RWPE2 (cell line): ENCODE measurements at regions not wholly inside any gene's neighbourhood (a gene's known extent, or its start where the extent isn't known, plus 50 kb on each side); places are given as distances from the start of the nearest gene placed in this dataset.

ENCODE experiments used
- ATAC-seq: fragments of 200-7000 bp; cut with Tn5 transposase; 3 replicates; pipeline ENCODE4 v1.9.1; 2021; ENCODE audit warnings: low read depth
- DNase-seq: peaks from one replicate; pipeline ENCODE4 v3.0.0-alpha.2; 2020; ENCODE audit warnings: low spot score
- H3K27ac ChIP-seq: fragments of 450-650 bp; 2 replicates; pipeline ENCODE4 v1.5.1; 2017; ENCODE audit warnings: mild to moderate bottlenecking; ENCODE audit not compliant: poor library complexity, severe bottlenecking
- H3K27me3 ChIP-seq: fragments of 250-450 bp; sonication (Bioruptor Pico); 2 replicates; pipeline ENCODE4 v1.5.1; 2021; ENCODE audit warnings: mild to moderate bottlenecking, moderate library complexity; ENCODE audit not compliant: insufficient read depth, poor library complexity, severe bottlenecking
- H3K36me3 ChIP-seq: fragments of 250-450 bp; sonication (Bioruptor Pico); 2 replicates; pipeline ENCODE4 v1.5.1; 2020; ENCODE audit warnings: low read depth, mild to moderate bottlenecking, moderate library complexity
- H3K4me1 ChIP-seq: fragments of 250-450 bp; sonication (Bioruptor Pico); 2 replicates; pipeline ENCODE4 v1.5.1; 2021; ENCODE audit warnings: mild to moderate bottlenecking, moderate library complexity; ENCODE audit not compliant: insufficient read depth, poor library complexity, severe bottlenecking
- H3K4me3 ChIP-seq: fragments of 250-450 bp; sonication (Bioruptor Pico); 2 replicates; pipeline ENCODE4 v1.5.1; 2021; ENCODE audit warnings: mild to moderate bottlenecking, moderate library complexity; ENCODE audit not compliant: severe bottlenecking
- H3K9me3 ChIP-seq: fragments of 250-450 bp; sonication (Bioruptor Pico); 2 replicates; pipeline ENCODE4 v1.5.1; 2021; ENCODE audit warnings: mild to moderate bottlenecking, moderate library complexity; ENCODE audit not compliant: severe bottlenecking
- TF ChIP-seq, protein P1 (sequence below): fragments of 450-650 bp; IDR thresholded peaks from one replicate; pipeline ENCODE4 v1.5.1; 2017; ENCODE audit warnings: mild to moderate bottlenecking, moderate library complexity; ENCODE audit not compliant: poor library complexity, severe bottlenecking

DNA sequence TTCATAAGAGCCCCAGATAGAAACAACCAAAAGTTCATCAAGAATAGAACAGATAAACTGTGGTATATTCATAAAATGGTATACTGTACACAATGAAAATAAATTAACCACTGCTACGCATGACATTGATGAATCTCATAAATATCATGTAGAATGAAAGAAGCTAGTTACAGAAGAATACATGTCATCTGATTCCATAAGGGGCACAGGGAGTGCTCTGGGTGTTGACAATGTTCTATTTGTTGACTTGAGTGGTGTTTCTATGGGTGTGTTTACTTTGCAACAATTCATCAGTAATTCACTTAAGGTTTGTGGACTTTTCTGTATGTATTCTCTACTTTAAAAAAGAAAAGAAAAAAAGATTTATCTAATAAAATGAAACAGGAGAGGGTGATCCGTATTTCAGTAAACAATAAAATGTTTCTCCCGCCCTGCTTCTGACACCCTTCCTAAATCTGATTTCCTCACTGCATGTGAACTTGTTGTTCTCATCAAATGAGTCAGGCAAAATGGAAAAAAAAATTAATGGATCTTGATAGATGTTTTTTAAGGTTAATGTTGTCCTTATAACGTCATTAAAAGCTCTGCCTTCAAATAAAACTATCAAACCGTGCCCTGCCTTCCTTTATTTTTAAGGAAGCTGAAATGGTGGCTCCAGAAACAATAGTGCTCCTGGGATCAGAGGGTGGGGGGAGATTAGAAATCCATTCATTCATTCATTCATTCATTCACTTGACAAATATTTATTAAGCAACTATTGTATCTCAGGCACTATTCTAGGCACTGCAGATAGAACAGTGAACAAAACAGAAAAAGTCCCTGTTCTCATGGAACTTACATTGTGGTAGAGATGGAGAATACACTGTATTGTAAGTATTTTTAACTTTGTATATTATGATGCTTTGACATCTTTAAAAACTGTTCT lies 77.2 kb upstream of the CD44 start:
- no peak for DNase-seq
- H3K9me3 ChIP-seq = no peaks in the 10 kb centered on the region

DNA sequence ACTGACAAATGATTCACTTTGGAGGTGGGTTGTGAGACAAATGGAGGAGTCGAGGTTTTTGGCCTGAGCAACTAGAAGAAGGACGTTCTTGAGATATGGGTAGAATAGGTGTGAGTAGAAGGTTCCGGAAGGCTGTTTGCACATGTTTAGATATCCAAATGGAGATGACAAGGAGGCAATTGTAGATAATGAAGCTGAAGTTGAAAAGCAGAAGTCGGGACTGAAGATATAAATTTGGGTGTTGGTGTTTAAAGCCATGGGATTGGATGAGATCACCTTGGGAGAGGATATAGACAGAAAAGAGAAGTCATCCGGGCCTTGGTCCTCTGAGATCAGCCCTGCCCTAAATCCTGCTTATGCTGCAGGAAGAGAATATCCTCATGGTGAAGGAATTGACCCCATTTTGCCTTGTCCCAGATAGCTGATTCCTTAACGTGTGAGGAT lies 75.5 kb upstream of the CD44 start:
- Histone ChIP-seq H3K4me3 (no peak overlapping the region), H3K4me1 (no peaks in the 10 kb centered on the region), H3K36me3 (no peaks in the 10 kb centered on the region), H3K9me3 (no peaks in the 10 kb centered on the region), H3K27me3 (no peaks in the 10 kb centered on the region), H3K27ac (no peak overlapping the region)
- TF ChIP-seq, protein P1, sequence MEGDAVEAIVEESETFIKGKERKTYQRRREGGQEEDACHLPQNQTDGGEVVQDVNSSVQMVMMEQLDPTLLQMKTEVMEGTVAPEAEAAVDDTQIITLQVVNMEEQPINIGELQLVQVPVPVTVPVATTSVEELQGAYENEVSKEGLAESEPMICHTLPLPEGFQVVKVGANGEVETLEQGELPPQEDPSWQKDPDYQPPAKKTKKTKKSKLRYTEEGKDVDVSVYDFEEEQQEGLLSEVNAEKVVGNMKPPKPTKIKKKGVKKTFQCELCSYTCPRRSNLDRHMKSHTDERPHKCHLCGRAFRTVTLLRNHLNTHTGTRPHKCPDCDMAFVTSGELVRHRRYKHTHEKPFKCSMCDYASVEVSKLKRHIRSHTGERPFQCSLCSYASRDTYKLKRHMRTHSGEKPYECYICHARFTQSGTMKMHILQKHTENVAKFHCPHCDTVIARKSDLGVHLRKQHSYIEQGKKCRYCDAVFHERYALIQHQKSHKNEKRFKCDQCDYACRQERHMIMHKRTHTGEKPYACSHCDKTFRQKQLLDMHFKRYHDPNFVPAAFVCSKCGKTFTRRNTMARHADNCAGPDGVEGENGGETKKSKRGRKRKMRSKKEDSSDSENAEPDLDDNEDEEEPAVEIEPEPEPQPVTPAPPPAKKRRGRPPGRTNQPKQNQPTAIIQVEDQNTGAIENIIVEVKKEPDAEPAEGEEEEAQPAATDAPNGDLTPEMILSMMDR = no peak
- no peak for DNase-seq
- ATAC-seq = no peak

More for the DNA sequence above, 77.2 kb upstream of the CD44 start:
- H3K36me3 ChIP-seq = no peaks in the 10 kb centered on the region
- TF ChIP-seq, protein P1 = no peak
- peaks cover 12% of the 10 kb centered on the region for H3K4me1 ChIP-seq
- no peak for ATAC-seq
- no peak overlapping the region for H3K27ac ChIP-seq
- H3K27me3 ChIP-seq = no peaks in the 10 kb centered on the region
- H3K4me3 ChIP-seq = no peak overlapping the region

DNA sequence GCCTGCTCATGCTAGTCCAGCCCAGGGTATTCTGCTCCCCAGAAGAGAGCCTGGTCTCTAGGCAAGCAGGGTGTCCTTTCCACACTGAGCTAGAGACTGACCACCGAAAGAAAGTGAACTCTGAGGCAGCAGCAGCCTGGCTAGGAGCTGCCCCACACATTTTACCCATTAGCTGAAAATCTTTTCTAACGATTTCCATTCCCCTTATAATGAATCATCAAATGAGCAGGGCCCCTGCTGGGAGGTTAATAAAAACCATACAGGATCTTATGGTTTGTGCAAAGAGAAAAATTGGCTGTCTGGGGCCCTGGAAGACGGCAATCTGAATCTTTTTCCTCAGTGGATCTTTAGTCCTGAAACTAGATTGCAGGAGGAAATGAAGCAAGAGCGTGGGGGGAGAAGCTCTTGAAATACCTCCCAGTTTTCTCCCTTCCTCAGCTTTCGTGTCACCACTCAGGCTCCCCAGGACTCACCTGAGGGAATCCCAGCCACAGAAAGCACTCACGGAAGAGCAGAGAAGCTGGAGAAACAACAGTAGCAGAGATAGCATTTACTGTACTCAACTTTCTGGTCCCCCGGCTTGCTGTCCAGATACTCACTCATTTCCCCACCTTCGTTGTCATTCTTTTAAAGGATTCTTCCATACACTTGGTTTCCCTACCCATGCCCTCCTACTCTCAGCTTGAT lies 74.7 kb upstream of the CD44 start:
- Histone ChIP-seq H3K27me3 (no peaks in the 10 kb centered on the region), H3K36me3 (no peaks in the 10 kb centered on the region), H3K4me1 (no peaks in the 10 kb centered on the region), H3K27ac (no peak overlapping the region), H3K9me3 (no peaks in the 10 kb centered on the region), H3K4me3 (no peak overlapping the region)
- ATAC-seq (no peak), DNase-seq (no peak)
- TF ChIP-seq, protein P1 = no peak

DNA sequence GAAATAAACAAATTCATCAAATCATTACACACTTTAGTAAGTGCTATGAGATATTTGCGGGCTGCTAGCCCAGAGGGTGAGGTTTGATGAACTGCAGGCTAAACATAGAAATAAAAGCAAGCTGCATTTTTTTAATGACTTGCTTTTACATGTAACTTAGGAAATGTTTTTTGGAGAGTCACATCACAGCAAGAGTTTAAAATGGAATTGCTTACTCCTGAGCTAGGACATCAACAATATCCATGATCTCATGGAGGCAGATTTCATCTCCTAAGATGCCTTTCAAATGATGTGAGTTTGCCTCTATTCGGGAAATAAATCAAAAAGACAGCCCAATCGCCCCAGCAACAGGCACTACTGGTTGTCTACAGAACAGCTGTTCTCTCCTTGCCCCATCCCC lies 73.4 kb upstream of the CD44 start:
- no peak overlapping the region for H3K27ac ChIP-seq
- no peak for DNase-seq
- TF ChIP-seq, protein P1 = no peak

GRCh38 chr11:35066030-35066429 lies 72.9 kb upstream of the CD44 start:
- Histone ChIP-seq H3K9me3 (peaks cover 4% of the 10 kb centered on the region), H3K4me1 (no peaks in the 10 kb centered on the region), H3K4me3 (no peak overlapping the region), H3K36me3 (no peaks in the 10 kb centered on the region), H3K27ac (no peak overlapping the region), H3K27me3 (no peaks in the 10 kb centered on the region)
- no peak for DNase-seq
- ATAC-seq = no peak
- TF ChIP-seq, protein P1 = no peak

More for the DNA sequence above, 73.4 kb upstream of the CD44 start:
- ATAC-seq = no peak
- H3K27me3 ChIP-seq = no peaks in the 10 kb centered on the region
- H3K36me3 ChIP-seq = no peaks in the 10 kb centered on the region
- H3K4me3 ChIP-seq = no peak overlapping the region
- H3K9me3 ChIP-seq = peaks cover 4% of the 10 kb centered on the region
- H3K4me1 ChIP-seq = no peaks in the 10 kb centered on the region
